ENCODE measurements at regions not wholly inside any gene's neighbourhood (a gene's known extent, or its start where the extent isn't known, plus 50 kb on each side); places are given as distances from the start of the nearest gene placed in this dataset.

DNA sequence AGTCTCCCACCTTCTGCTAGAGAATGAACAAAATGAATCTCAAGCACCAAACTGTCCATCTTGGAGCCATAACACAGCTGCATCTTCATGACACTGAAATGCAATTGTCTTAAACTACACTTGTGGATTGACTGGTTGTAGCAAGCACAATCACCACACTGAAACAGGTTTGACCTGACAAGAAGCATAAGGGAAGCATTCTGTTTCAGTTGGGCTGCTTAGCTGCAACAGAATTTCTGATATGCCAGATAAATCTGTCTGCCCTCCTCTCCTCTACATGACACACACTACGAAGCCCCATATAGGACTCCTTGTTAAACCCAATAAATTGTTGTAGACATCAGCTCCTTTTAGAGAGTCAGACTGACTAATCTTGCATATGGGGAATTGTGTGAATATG lies 101.8 kb upstream of the NPY2R start:
- H3K4me3 ChIP-seq (ENCODE audit: low read depth, low read length): no peak overlapping the region
- H3K27me3 ChIP-seq (ENCODE audit: control insufficient read depth, insufficient read depth, low read length): no peaks in the 10 kb centered on the region
- FAIRE-seq: no peak
- H3K36me3 ChIP-seq (ENCODE audit: control insufficient read depth, insufficient read depth, low read length): no peaks in the 10 kb centered on the region
- TF ChIP-seq, protein P1, sequence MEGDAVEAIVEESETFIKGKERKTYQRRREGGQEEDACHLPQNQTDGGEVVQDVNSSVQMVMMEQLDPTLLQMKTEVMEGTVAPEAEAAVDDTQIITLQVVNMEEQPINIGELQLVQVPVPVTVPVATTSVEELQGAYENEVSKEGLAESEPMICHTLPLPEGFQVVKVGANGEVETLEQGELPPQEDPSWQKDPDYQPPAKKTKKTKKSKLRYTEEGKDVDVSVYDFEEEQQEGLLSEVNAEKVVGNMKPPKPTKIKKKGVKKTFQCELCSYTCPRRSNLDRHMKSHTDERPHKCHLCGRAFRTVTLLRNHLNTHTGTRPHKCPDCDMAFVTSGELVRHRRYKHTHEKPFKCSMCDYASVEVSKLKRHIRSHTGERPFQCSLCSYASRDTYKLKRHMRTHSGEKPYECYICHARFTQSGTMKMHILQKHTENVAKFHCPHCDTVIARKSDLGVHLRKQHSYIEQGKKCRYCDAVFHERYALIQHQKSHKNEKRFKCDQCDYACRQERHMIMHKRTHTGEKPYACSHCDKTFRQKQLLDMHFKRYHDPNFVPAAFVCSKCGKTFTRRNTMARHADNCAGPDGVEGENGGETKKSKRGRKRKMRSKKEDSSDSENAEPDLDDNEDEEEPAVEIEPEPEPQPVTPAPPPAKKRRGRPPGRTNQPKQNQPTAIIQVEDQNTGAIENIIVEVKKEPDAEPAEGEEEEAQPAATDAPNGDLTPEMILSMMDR (IDR thresholded peaks at IDR 0.05; ENCODE audit: insufficient read depth, low read length, severe bottlenecking): no peak
- DNase-seq (ENCODE audit: low read depth): no peak

DNA sequence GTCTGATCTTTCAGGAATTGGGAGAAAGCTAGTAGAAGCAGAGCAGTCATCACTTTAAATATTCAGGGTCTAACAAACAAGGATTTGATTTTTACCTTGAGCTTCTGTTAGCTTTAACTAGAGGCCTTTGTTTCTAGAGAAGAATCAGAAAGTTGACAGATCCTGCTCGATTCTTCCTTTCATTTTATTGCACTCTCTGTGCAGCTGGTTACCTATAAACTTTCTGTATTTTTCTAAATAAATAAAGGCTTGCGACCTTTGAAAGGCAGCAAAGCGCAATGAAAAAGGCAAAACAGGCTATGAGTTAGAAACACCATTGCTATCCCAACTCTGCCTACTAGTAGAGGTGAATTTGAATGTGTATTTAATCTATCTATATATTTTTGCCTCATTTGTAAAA lies 101.4 kb upstream of the NPY2R start:
- no peak for FAIRE-seq
- Histone ChIP-seq H3K36me3 (ENCODE audit: control insufficient read depth, insufficient read depth, low read length) (no peaks in the 10 kb centered on the region), H3K4me3 (ENCODE audit: low read depth, low read length) (no peak overlapping the region), H3K27me3 (ENCODE audit: control insufficient read depth, insufficient read depth, low read length) (no peaks in the 10 kb centered on the region)
- DNase-seq (ENCODE audit: low read depth): no peak
- TF ChIP-seq, protein P1 (IDR thresholded peaks at IDR 0.05; ENCODE audit: insufficient read depth, low read length, severe bottlenecking): no peak

DNA sequence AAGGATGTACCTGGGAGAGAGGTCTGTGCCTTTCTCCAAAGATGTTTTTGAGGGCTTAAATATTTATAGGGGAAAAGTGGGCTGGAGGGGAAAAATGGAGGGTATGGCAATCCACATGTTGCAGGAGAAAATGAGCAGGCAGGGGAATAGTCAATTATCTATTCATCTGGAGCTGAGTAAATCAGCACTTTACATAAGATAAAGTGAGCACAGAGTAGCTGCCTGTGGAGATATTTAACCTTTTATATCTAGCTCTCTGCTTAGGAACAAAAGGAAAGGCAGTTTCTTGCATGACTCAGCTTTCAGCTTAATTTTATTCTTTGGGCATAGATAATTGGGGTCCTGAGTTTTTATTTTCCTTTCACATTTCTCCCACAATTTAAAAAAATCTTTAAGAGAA lies 93.6 kb upstream of the NPY2R start:
- TF ChIP-seq, protein P1 (IDR thresholded peaks at IDR 0.05; ENCODE audit: insufficient read depth, low read length, severe bottlenecking): no peak
- FAIRE-seq: no peak
- Histone ChIP-seq H3K27me3 (ENCODE audit: control insufficient read depth, insufficient read depth, low read length) (no peaks in the 10 kb centered on the region), H3K4me3 (ENCODE audit: low read depth, low read length) (no peak overlapping the region), H3K36me3 (ENCODE audit: control insufficient read depth, insufficient read depth, low read length) (no peaks in the 10 kb centered on the region)
- DNase-seq (ENCODE audit: low read depth): no peak

DNA sequence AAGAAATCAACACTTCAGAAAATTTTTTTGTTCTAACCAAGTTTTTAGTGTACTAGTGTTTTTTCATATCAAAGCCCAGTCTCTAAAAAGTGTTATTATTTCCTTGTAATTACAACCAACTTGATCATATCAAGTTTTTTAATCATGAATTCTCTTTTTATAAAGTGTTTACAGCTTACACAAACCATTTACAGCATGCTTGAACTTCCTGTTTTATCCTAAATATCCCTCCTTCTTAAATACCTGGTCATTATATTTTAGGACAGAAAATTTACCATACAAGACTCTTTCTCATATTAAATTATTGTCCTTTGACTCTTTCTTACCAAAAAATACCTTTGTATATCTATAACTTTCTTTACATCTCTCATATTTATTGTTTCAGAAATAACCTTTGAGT lies 89.4 kb upstream of the NPY2R start:
- TF ChIP-seq, protein P1 (IDR thresholded peaks at IDR 0.05; ENCODE audit: insufficient read depth, low read length, severe bottlenecking): no peak
- no peaks in the 10 kb centered on the region for H3K36me3 ChIP-seq (ENCODE audit: control insufficient read depth, insufficient read depth, low read length)
- no peaks in the 10 kb centered on the region for H3K27me3 ChIP-seq (ENCODE audit: control insufficient read depth, insufficient read depth, low read length)
- DNase-seq (ENCODE audit: low read depth): no peak
- H3K4me3 ChIP-seq (ENCODE audit: low read depth, low read length): no peak overlapping the region
- no peak for FAIRE-seq

DNA sequence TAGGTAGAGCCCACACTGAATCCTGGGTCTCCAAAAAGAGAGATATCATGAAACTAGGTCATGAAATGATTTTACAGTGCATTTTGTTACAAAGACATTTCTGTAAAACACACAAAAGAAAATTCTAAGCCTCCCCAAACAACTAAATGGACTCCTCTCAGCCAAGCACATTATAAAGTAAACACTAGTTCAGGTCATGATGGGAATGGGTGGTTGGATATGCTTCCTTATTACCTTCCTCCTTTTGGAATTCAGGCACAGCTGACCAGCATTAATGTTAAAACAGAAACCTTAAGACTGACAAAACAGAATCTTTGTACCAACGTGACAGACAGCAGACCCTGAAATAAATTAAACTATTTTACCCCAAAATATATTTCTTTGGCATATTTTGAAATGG lies 87.9 kb upstream of the NPY2R start:
- no peaks in the 10 kb centered on the region for H3K27me3 ChIP-seq (ENCODE audit: control insufficient read depth, insufficient read depth, low read length)

DNA sequence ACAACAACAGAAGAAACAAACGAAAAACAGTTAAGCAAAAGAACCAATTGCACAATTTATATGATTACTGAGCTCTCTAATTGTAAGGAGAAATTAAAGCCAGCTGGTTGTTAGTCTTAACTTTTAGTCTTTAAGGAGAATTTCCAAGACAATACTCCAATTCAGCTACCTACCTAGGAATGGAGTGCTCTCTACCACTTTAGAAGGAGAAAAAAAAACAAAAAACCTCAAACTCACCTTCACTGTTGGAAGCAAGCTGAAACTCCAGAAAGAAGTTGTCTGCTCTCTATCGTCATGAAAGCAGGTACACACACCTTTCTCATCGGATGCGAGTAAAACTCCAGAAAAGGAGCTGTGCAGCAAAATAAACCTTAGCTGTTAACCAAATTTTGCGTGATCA lies 86.1 kb upstream of the NPY2R start:
- TF ChIP-seq, protein P1 (IDR thresholded peaks at IDR 0.05; ENCODE audit: insufficient read depth, low read length, severe bottlenecking): no peak
- FAIRE-seq (no peak), DNase-seq (ENCODE audit: low read depth) (no peak)
- no peaks in the 10 kb centered on the region for H3K27me3 ChIP-seq (ENCODE audit: control insufficient read depth, insufficient read depth, low read length)
- H3K36me3 ChIP-seq (ENCODE audit: control insufficient read depth, insufficient read depth, low read length): no peaks in the 10 kb centered on the region
- H3K4me3 ChIP-seq (ENCODE audit: low read depth, low read length): no peak overlapping the region

More for the DNA sequence above, 87.9 kb upstream of the NPY2R start:
- H3K4me3 ChIP-seq (ENCODE audit: low read depth, low read length): no peak overlapping the region
- DNase-seq (ENCODE audit: low read depth) (no peak), FAIRE-seq (no peak)
- TF ChIP-seq, protein P1 (IDR thresholded peaks at IDR 0.05; ENCODE audit: insufficient read depth, low read length, severe bottlenecking): no peak
- no peaks in the 10 kb centered on the region for H3K36me3 ChIP-seq (ENCODE audit: control insufficient read depth, insufficient read depth, low read length)

All from bronchial epithelial cell (primary cell).